Stimulated activated CD8-positive, alpha-beta memory T cell treated with anti-CD3 and anti-CD28 coated beads, Interleukin-2, amount 100 ng/mL, for 48 hours (primary cell): ENCODE measurements at regions not wholly inside any gene's neighbourhood (a gene's known extent, or its start where the extent isn't known, plus 50 kb on each side); places are given as distances from the start of the nearest gene placed in this dataset.

ENCODE experiments used
- DNase-seq, 2 donors: peaks; one replicate each; pipeline ENCODE4 v3.0.0-alpha.2; 2020; ENCODE audit warnings: low read depth in 2 of 2

- no peak for DNase-seq
Observed at GRCh38 chr1:101086783-101087182, 61.2 kb upstream of the DPH5 start.

GRCh38 chr1:101081496-101082488 is 56.2 kb upstream of the DPH5 start:
- peak; percentile 12 to 45 for DNase-seq

GRCh38 chr1:101080859-101081258 is 55.3 kb upstream of the DPH5 start:
- no peak for DNase-seq

GRCh38 chr1:101079341-101079740 is 53.8 kb upstream of the DPH5 start:
- DNase-seq, result no peak

GRCh38 chr1:101077849-101078248 is 52.3 kb upstream of the DPH5 start:
- DNase-seq, result no peak

GRCh38 chr1:101075926-101076325 is 50.3 kb upstream of the DPH5 start:
- DNase-seq, result no peak
